Stimulated activated CD8-positive, alpha-beta memory T cell treated with anti-CD3 and anti-CD28 coated beads, Interleukin-4, amount 100 ng/mL, for 48 hours (primary cell): ENCODE measurements at regions not wholly inside any gene's neighbourhood (a gene's known extent, or its start where the extent isn't known, plus 50 kb on each side); places are given as distances from the start of the nearest gene placed in this dataset.

Experiments
- DNase-seq: peaks from one replicate; pipeline ENCODE4 v3.0.0-alpha.2; 2020

DNA sequence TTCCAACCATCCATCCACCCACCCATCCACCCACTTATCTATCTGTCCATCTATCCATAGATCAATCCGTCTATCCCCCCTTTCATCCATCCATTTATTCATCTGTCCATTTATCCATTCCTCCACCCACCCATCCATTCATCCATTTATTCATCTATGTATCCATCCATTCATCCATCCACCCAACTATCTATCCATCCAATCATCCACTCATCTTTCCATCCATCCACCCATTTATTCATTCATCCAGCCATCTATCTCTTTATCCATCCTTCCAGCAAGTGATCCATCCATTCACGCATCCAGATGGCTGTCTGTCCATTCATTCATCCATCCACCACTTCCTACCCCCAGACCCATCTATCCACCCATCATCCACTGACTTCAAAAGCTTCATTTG lies 84.0 kb upstream of the CD99 start:
- no peak for DNase-seq

DNA sequence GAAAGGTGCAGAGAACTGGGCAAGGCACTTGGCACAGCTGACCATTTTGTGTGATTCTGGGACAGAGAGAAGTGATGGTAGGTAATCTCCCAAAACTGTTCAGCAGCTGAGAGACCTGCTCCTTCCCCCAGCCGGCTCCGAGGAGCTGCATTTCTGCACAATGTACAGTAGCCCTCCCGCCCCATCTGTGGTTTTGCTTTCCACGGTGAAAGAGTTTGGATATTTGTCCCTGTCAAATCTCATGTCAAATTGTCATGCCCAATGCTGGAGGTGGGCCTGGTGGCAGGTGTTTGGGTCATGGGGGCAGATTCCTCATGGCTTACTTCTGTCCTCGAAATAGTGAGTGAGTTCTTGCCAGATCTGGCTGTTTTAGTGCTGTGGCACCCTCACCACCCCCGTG lies 90.5 kb upstream of the CD99 start:
- no peak for DNase-seq

DNA sequence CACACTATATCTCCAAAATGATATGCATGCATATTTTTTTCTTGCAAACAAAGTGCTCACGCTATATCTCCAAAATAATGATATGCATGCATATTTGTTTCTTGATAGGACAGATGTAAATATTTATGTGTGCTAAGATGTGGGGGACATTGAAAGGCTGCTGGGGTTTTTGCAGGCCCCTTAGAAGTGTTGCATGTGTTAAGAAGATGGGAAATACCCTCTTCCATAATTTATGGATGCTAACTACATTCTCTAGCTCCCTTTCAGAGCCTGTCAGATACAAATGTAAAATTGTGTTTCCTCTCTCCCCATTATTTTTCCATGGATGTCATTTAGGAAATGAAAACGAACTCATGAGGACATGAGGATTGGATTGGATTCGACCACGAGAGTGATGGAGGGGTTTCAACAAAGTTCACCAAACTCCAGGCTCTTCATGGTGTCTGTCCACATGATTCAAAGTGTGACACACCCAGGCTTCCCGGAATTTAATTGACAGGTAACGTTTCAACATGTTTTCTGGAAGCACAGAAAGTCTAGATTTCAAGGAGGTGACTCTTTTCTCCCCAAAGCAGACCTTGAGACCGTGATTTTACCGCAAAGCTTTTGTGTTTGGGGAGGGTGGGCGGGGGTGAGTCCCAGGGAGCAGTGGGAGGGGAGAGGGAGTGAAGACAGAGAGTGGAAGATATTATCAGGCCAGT lies 94.4 kb upstream of the CD99 start:
- DNase-seq, result no peak

DNA sequence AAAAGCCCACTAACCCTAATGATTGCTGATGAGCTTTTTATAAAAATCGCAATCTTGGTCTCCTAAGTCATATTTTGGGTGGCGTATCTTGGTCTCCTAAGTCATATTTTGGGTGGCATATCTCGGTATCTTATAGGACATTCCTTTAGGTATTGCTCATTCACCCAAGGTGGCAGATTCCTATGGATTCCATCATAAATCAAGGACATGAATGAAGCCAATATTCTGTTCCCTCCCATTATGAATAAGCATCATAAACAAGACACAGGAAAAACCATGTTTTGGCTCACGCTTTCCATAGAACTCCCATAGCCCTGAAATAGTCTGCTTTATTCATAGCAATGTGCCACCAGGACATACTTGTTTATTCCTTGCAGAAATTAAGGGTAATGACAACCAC lies 95.0 kb upstream of the CD99 start:
- DNase-seq, result no peak

DNA sequence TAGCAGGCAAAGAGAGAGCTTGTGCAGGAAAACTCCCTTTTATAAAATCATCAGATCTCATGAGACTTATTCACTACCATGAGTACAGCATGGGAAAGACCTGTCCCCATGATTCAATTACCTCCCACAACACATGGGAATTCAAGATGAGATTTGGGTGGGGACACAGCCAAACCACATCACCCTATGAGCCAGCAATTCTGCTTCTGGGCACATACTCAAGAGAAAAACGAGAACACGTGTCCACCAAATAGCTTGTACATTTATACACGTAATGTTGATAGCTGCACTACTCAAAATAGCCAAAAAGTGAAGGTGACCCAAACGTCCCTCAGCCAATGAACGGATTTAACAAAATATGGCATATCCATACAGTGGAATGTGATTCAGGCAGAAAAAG lies 94.5 kb upstream of the DHRSX start:
- no peak for DNase-seq

DNA sequence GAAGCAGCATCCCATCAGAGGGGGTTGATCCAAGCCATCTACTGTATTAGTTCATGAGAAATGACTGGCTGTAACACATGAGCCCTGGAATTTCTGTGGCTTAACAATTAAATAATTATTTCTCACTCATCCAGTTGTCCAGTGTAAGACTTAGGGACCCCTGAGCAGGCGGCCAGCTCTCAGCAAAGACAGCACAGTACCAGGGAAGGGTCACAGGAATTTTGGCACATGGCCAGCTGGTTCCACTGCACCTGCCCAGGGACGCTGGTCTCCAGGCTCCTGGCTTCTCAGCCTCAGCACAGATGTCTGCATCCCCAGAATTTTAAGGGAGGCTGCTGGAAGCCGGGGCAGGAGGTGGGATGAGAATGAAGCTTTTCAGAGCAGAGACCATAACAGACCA lies 93.7 kb upstream of the DHRSX start:
- no peak for DNase-seq

DNA sequence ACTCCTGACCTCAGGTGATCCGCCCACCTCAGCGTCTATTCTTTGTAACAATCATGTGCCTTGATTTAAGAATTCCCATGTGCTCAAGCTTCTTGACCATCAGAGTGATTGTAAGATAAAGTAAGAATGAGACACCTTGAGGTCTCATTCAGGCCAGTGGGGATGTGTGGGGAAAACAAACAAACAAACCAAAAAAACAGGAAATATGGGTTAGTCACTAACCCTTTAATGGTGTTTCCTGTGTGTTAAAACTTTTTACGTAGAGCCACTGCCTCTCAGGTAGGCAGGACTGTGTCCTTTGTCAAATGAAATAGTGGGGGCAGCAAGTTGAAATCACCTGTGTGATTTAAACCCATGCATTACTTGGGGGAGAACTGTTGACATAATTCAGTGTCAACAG lies 91.5 kb upstream of the DHRSX start:
- no peak for DNase-seq

DNA sequence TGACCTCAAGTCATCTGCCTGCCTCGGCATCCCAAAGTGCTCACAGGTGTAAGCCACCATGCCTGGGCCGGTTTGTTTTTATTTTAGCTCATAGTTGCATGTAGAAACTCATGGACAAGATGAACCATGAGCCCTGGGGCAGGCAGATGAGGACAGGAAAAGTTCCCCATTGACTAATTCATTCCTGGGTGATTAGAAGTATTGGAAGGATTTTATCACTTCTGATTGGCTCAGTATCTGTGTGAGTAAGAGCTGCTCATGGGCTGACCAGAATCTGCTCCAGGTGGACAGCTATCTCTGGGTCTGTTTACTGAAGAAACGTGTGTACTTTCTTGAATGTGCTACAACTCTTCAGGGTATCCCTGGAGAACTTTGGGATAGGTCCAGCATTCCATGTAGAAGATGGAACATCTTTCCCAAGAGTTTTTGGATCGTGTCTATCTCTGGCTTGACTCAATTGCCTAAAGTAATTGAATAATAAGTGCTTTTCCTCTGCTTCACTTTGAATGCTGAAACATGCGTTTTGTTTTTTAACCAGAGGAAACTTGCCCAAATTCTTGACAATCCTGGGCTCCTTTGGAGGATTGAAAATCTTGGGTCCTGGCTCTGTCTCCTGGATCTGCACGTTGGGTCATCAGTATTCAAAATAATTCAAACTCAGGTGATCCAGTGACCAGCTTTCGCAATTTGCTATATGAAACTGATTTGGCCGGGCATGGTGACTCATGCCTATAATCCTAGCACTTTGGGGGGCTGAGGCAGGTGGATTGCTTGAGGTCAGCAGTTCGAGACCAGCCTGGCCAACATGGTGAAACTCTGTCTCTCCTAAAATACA lies 88.6 kb upstream of the DHRSX start:
- DNase-seq, result no peak

DNA sequence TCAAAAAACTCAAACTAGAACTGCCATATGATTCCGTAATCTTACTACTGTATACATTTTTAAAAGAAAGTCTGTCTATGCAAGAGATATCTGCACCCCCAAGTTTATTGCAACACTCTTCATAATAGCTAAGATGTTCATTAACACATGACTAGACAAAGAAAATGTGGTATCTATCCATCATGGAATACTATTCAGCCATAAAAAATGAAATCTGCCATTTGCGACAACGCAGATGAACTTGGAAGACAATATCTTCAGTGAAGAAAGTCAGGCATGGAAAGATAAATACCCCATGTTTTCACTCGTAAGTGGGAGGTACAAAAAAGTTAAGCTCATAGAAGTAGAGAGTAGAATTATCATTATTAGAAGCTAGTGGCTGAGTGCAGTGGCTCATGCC lies 87.3 kb upstream of the DHRSX start:
- DNase-seq, result no peak

DNA sequence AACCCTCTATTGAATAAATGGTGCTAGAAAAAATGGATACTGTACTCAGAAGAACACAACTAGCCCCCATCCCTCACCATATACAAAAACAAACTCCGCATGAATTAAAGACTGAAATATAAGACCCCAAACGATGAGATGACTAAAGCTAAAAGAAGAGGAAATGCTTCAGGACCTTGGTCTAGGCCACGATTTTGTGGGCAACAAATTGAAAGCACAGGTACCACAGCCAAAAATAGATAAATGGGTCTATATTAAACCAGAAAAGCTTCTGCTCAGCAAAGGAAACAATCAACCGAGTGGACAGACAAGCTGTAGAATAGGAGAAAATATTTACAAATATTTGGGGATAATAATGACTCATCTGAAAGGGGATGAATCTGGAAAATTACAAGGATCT lies 86.4 kb upstream of the DHRSX start:
- no peak for DNase-seq

DNA sequence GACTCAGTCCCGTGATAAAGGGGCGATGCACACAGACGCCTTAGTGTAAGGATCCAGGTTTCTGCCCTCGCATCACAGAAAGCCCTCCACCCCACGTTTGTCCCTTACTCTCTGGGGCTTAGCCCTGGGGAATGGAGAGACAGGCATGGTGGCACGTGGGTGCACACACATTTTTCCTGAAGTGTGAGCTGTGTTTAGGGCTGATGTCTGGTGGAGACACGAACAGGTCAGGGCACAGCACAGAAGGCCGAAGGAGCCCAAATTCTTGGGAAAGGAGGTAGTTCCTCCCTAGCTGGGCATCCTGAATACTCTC lies 84.3 kb upstream of the DHRSX start:
- DNase-seq, result no peak

DNA sequence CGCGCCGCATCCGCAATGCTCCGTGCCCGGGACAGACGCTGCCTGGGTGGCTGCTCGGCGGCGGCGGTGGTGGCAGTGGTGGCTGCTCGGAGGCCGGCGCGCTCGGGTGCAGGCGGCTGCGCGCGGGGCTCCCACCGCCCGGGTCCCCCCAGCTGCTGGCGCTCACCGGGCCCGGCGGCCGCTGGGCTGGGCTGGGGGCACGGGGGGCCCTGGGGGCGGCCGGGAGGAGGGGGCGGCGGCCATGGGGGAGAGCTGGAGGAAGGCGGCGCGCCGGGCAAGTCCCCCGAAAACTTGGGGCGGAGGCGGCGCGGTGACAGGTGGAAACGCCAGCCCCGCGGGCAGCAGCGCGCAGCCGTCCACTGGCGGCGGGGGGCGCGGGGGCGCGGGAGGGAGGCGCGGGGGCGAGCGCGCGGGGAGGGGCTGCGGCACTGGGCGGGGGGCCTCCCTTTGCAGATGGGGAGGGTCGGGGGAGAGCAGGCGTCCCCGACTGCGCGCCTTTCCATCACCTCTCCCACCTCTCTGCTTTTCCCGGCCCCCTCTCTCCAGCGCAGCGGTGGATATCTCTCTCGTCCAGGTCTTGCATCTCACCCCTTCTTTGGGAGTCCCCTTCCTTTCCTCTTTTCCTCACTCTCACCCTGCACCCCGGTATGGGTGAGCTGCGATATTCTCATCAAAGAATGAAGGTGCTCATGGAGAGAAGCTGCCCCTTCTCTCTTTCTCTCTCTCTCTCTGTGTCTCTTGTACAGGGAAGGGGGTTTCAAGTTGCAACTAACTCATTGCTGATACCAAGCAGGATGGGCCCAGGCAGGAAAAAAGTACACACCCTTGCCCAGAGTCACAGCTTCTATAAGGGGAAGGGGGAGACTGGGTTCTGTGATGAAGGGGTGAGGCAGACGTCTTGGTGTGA lies 83.7 kb upstream of the DHRSX start:
- no peak for DNase-seq

DNA sequence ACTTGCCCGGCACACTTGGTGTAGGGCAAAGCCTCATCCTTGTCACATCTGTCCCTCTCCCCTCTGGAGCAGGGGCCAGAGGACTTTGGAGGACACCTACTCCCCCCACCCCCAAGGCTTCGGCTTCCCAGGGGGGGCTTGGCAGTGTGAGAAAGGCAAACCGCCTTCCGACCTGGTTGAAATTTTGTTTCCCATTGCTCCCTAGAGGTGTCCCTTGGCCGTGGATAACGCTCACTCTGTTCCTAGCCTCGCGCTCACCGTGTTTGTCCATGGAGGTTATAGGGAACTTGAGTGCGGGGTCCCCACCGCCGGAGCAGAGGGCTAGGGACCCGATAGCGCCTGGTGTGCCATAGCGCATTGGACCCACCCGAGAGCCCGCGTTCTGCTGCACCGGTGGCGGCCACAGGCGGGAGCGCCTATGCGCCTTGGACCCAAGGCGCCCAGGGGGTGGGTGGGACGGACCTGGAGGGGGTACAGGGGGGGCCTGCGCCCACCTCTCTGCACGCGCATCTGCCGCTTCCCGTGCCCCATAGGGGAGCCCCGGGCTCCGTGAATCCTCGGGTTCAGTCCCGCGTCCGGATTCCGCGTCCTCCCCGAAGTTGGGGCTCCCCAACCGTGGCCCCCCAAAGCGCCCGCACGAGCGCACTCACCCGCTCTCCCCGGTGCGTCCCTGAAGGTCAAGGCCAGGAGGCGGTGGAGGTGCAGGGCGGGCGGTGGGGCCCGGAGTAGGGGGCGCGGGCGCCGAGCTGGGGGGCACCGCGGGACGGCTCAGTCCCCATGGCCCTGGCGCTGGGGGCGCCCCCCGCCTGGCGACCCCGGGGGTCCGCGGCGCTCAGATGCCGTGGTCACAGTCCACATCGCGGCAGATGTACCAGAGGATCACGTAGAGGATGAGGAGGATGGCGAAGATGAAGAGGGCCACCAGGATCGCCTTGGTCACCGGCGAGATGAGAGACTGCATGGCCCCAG lies 82.7 kb upstream of the DHRSX start:
- no peak for DNase-seq

DNA sequence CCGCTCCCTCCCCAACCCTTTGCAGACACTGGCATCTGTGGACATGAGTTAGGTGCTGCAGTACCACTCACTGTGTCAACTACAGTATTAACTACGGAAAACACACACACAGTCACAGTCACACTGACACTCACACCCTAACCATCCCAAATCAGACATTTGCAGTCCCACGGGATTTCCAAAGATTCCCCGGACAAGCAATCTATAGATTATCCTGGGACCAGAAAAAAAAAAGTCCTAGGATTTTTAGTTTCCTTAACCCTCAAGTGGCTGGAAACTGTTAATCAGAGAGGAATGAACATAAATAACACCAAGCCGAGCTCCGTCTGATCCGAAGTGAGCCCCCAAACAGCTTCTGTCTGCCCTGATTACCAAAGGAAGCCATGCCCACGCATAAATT lies 81.9 kb upstream of the DHRSX start:
- DNase-seq, result no peak

DNA sequence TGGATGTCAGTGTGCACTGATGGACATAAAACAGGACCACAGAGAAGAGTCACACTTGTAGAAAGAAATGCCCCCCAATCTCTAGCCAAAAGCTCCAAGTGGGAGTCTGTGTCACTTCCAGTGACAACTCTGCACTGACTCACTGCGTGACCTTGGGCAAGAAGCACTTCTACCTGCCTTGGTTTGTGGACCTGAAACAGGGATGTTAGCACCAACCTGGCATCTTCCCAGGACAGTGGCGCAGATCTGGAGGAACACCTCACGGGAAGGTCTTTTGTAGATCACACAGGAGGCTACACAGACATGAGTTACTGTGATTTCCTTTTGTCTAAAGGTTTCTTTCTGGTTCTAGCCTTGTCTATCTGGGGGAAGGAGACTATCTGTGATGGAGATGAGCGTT lies 80.5 kb upstream of the DHRSX start:
- DNase-seq, result no peak

DNA sequence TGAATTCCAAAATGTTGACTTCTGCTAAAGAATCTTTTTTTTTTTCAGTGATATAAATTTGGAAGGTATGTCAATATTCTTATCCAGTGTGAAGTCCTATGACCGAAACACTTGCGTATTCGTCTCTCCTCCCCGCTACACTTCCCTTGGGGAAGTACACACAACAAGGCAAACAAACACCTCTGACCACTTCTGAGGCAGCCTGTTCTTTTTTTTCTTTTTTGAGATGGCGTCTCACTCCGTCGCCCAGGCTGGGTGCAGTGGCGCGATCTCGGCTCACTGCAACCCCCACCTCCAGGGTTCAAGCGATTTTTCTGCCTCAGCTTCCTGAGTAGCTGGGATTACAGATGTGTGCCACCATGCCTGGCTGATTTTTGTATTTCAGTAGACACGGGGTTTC lies 78.1 kb upstream of the DHRSX start:
- DNase-seq, result no peak

DNA sequence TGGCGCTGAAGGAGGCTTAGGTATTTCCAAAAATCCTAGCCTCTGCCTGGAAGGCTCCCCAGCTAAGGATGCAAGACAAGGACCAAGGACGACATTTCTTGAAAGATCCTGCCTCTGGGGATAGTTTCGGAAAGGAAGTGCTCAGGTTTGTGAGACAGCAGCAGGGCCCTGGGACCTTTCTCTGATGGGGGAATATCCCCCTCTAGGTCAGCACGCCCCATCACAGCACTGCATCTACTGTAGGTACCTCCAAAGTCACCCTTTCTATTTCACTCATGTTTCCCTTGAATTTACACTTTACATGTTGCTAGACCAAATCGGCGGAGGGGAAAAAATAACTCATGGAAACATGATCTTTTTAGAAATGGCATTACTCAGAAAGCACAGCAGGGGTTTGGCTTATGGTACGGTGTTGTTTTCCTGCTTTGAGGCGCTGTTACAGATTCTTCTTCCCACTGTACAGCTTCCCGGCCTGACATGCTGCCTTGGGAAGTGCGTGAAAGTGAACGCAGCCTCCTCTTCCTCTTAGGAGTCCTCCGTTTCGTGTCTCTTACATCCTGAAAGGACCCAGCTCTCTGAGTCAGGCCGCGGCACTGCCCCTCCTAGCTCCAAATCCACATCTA lies 77.2 kb upstream of the DHRSX start:
- no peak for DNase-seq

DNA sequence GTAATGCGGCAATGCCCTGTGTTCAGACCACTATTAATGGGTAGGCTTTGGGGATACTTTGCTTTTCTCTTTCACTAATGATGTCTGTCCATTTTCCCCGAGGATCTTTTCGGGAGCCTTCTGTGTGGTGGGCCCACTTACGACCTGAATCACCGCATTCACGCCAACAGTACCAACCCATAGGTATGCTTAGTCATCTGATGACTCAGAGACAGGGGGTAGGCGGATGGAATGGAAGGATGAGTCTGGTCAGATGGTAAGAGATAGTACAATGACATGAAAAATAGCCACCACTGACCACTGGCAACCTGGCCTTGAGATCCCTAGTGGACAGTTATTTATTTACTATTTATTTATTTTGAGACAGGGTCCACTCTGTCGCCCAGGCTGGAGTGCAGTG lies 76.0 kb upstream of the DHRSX start:
- DNase-seq, result no peak

DNA sequence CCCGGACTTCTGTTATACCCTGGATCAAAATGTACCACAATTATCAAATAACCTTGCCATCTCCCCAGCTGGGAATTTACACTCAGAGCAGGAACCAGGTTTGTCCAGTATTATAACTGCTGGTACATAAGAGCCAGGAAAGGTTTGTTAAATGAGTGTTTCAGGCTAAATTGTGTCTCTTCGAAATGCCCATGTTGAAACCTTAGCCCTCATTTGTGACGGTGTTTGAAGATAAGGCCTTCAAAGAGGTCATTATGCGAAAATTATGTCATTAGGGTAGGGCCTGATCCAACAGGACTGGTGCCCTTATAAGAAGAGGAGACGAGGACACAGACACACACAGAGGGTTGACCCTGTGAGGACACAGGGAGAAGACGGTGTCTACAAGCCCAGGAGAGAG lies 73.5 kb upstream of the DHRSX start:
- DNase-seq, result no peak

DNA sequence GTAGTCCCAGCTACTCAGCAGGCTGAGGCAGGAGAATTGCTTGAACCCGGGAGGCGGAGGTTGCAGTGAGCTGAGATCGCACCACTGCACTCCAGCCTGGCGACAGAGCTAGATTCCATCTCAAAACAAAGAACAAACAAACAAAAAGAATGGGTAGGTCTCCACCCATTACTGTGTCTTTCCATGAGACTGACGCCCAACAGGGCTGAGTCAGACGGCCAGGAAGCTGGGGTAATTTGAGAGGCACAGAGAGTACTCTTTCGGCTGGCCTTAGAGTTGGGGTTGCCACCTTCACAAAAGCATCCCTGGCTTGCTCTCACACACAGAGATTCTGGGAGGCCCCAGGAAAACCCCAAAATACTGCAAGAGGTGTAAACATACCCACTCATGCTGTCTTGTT lies 72.0 kb upstream of the DHRSX start:
- DNase-seq, result no peak

DNA sequence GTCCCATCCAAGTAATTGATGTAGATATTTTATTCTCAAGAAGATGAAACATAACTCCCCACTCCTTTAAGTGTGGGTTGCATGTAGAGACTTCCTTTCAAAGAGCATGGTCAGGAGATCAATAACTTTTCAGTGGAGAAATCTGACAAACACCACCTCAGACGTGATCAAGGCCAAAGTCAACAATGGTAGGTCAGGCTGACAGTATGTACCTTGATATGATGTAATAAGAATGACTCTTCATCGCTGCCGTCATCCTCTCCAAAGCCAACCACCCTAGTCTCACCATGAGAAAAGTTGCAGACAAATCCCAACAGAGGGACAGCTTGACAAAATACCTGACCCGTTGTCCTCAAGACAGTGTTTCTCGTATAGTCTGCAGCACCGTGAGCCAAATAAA lies 67.3 kb upstream of the DHRSX start:
- no peak for DNase-seq

DNA sequence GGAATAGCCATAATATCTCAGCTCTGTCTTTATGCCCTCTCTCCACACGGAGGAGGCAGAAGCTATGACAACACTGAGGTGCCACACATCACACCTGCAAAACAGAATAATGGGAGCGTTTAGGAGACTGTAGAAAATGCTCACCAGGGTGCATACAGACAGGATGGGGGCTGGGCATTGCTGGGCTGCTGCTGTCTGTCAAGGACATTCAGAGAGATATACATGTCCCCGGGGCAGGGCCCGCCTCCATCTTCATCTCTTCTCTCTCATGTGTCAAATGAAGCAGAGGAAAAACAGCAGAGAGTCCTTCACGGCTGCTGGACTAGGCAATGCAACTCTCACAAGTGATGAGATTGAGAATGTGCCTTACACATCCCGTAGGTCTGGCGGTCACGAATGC lies 65.3 kb upstream of the DHRSX start:
- DNase-seq, result no peak
